CD4-positive, CD25-positive, alpha-beta regulatory T cell (primary cell): ENCODE measurements at regions not wholly inside any gene's neighbourhood (a gene's known extent, or its start where the extent isn't known, plus 50 kb on each side); places are given as distances from the start of the nearest gene placed in this dataset.

Experiments used
- ATAC-seq, 2 donors: fragments of 150-1000 bp; cut with Tn5 transposase; one replicate each; pipeline ENCODE4 v1.10.0; 2021; ENCODE audit warnings: low read depth in 2 of 2, moderate number of reproducible peaks in 2 of 2, moderate library complexity in 1 of 2
- DNase-seq, 3 donors: peaks; one replicate each; pipeline versions ENCODE4 v3.0.0 to v3.0.0-alpha.2; 2012 to 2022; ENCODE audit warnings: mixed read lengths in 1 of 3
- H3K27ac ChIP-seq: one replicate; pipeline ENCODE4 v1.7.0; 2013; ENCODE audit warnings: mild to moderate bottlenecking, low read length; ENCODE audit not compliant: insufficient read depth, poor library complexity, severe bottlenecking
- H3K27me3 ChIP-seq: one replicate; pipeline ENCODE4 v1.7.0; 2013; ENCODE audit warnings: low read length; ENCODE audit not compliant: control insufficient read depth, insufficient read depth
- H3K36me3 ChIP-seq: one replicate; pipeline ENCODE4 v1.7.0; 2013; ENCODE audit warnings: mild to moderate bottlenecking, low read length, moderate library complexity; ENCODE audit not compliant: control insufficient read depth, insufficient read depth
- H3K4me1 ChIP-seq: 2 replicates; pipeline ENCODE4 v1.7.0; 2013; ENCODE audit warnings: mild to moderate bottlenecking, low read length; ENCODE audit not compliant: insufficient read depth, control insufficient read depth, poor library complexity, severe bottlenecking
- H3K4me3 ChIP-seq: one replicate; pipeline ENCODE4 v1.7.0; 2013; ENCODE audit warnings: low read depth, mild to moderate bottlenecking, low read length, moderate library complexity
- H3K9me3 ChIP-seq, 2 experiments: 1 replicate in 1 of 2; 2 replicates in 1 of 2; pipeline ENCODE4 v1.7.0; 2013; ENCODE audit warnings: low read length in 2 of 2, mild to moderate bottlenecking in 1 of 2, moderate library complexity in 1 of 2; ENCODE audit not compliant: control insufficient read depth in 2 of 2
- H3K27ac Mint-ChIP-seq, 3 donors: one replicate each; pipeline ENCODE4 v1.8.0; 2020 to 2022; ENCODE audit warnings: mild to moderate bottlenecking in 3 of 3, mixed read lengths in 3 of 3, moderate library complexity in 2 of 3
- H3K27me3 Mint-ChIP-seq: one replicate; pipeline ENCODE4 v1.8.0; 2022; ENCODE audit warnings: mild to moderate bottlenecking, mixed read lengths
- H3K36me3 Mint-ChIP-seq: one replicate; pipeline ENCODE4 v1.8.0; 2020; ENCODE audit warnings: mixed read lengths
- H3K4me1 Mint-ChIP-seq, 4 donors: one replicate each; pipeline ENCODE4 v1.8.0; 2020 to 2022; ENCODE audit warnings: mixed read lengths in 4 of 4, mild to moderate bottlenecking in 1 of 4
- H3K4me3 Mint-ChIP-seq, 4 donors: one replicate each; pipeline ENCODE4 v1.8.0; 2020 to 2022; ENCODE audit warnings: mild to moderate bottlenecking in 4 of 4, mixed read lengths in 4 of 4, moderate library complexity in 3 of 4
- H3K9me3 Mint-ChIP-seq, 7 donors: one replicate each; pipeline ENCODE4 v1.8.0; 2020 to 2022; ENCODE audit warnings: mixed read lengths in 7 of 7, mild to moderate bottlenecking in 3 of 7, moderate library complexity in 2 of 7

GRCh38 chr13:79966059-79966458, 374.9 kb downstream of the SPRY2 start:
- H3K4me1 Mint-ChIP-seq, result no peaks in the 10 kb centered on the region
- Histone ChIP-seq H3K9me3 (no peaks in the 10 kb centered on the region), H3K27ac (no peak overlapping the region), H3K4me1 (no peaks in the 10 kb centered on the region), H3K27me3 (no peaks in the 10 kb centered on the region), H3K36me3 (no peaks in the 10 kb centered on the region), H3K4me3 (no peak overlapping the region)
- peaks cover 0 to 10% (median 5%) of the 10 kb centered on the region in 7 donors for H3K9me3 Mint-ChIP-seq
- no peaks in the 10 kb centered on the region for H3K36me3 Mint-ChIP-seq
- H3K27me3 Mint-ChIP-seq, result no peaks in the 10 kb centered on the region
- H3K27ac Mint-ChIP-seq, result no peak overlapping the region
- ATAC-seq (no peak), DNase-seq (no peak)
- no peak overlapping the region for H3K4me3 Mint-ChIP-seq

GRCh38 chr13:79946556-79946955, 394.4 kb downstream of the SPRY2 start:
- H3K4me1 ChIP-seq, result no peaks in the 10 kb centered on the region
- H3K4me1 Mint-ChIP-seq, result no peaks in the 10 kb centered on the region
- DNase-seq (no peak), ATAC-seq (no peak)
- no peaks in the 10 kb centered on the region for H3K27me3 ChIP-seq
- no peak overlapping the region for H3K4me3 Mint-ChIP-seq
- H3K27me3 Mint-ChIP-seq, result no peaks in the 10 kb centered on the region
- no peak overlapping the region for H3K4me3 ChIP-seq
- H3K9me3 Mint-ChIP-seq, result peaks cover 0 to 17% (median 2%) of the 10 kb centered on the region in 7 donors
- no peaks in the 10 kb centered on the region for H3K36me3 ChIP-seq
- no peaks in the 10 kb centered on the region for H3K9me3 ChIP-seq
- no peak overlapping the region for H3K27ac ChIP-seq
- H3K27ac Mint-ChIP-seq, result no peak overlapping the region
- no peaks in the 10 kb centered on the region for H3K36me3 Mint-ChIP-seq

GRCh38 chr13:79943346-79944023, 397.4 kb downstream of the SPRY2 start:
- ATAC-seq, result no peak
- Histone ChIP-seq H3K27ac (no peak overlapping the region), H3K9me3 (no peaks in the 10 kb centered on the region), H3K4me3 (no peak overlapping the region), H3K27me3 (no peaks in the 10 kb centered on the region), H3K4me1 (no peaks in the 10 kb centered on the region), H3K36me3 (no peaks in the 10 kb centered on the region)
- DNase-seq, result no peak
- H3K27ac Mint-ChIP-seq, result no peak overlapping the region
- H3K36me3 Mint-ChIP-seq, result no peaks in the 10 kb centered on the region
- no peaks in the 10 kb centered on the region for H3K27me3 Mint-ChIP-seq
- H3K4me3 Mint-ChIP-seq, result no peak overlapping the region
- H3K4me1 Mint-ChIP-seq, result no peaks in the 10 kb centered on the region
- H3K9me3 Mint-ChIP-seq, result peaks cover 0 to 7% (median 2%) of the 10 kb centered on the region in 7 donors

- no peaks in the 10 kb centered on the region for H3K27me3 ChIP-seq
- no peaks in the 10 kb centered on the region for H3K4me1 ChIP-seq
- H3K9me3 ChIP-seq, result no peaks in the 10 kb centered on the region
- Mint-ChIP-seq H3K36me3 (no peaks in the 10 kb centered on the region), H3K4me3 (no peak overlapping the region), H3K4me1 (no peaks in the 10 kb centered on the region), H3K27ac (no peak overlapping the region), H3K9me3 (peaks cover 0 to 3% (median 0%) of the 10 kb centered on the region in 7 donors), H3K27me3 (no peaks in the 10 kb centered on the region)
- no peak overlapping the region for H3K4me3 ChIP-seq
- DNase-seq (no peak), ATAC-seq (no peak)
- no peak overlapping the region for H3K27ac ChIP-seq
- no peaks in the 10 kb centered on the region for H3K36me3 ChIP-seq
Measured at GRCh38 chr13:79941752-79942151, 399.2 kb downstream of the SPRY2 start.

- H3K27me3 Mint-ChIP-seq, result no peaks in the 10 kb centered on the region
- no peaks in the 10 kb centered on the region for H3K36me3 ChIP-seq
- no peak for ATAC-seq
- no peak overlapping the region for H3K27ac Mint-ChIP-seq
- no peak overlapping the region for H3K27ac ChIP-seq
- H3K4me1 ChIP-seq, result no peaks in the 10 kb centered on the region
- no peaks in the 10 kb centered on the region for H3K27me3 ChIP-seq
- H3K36me3 Mint-ChIP-seq, result no peaks in the 10 kb centered on the region
- H3K4me3 Mint-ChIP-seq, result no peak overlapping the region
- no peak overlapping the region for H3K4me3 ChIP-seq
- no peak for DNase-seq
- no peaks in the 10 kb centered on the region for H3K9me3 ChIP-seq
- H3K9me3 Mint-ChIP-seq, result peaks cover 0 to 5% (median 0%) of the 10 kb centered on the region in 7 donors
- H3K4me1 Mint-ChIP-seq, result no peaks in the 10 kb centered on the region
Measured at GRCh38 chr13:79939689-79940088, 401.2 kb downstream of the SPRY2 start.

GRCh38 chr13:79937771-79938216, 403.1 kb downstream of the SPRY2 start:
- Mint-ChIP-seq H3K4me3 (no peak overlapping the region), H3K27ac (no peak overlapping the region), H3K36me3 (no peaks in the 10 kb centered on the region), H3K27me3 (no peaks in the 10 kb centered on the region), H3K9me3 (peaks cover 0 to 5% (median 0%) of the 10 kb centered on the region in 7 donors), H3K4me1 (no peaks in the 10 kb centered on the region)
- H3K9me3 ChIP-seq, result no peaks in the 10 kb centered on the region
- no peak for DNase-seq
- no peak for ATAC-seq
- no peaks in the 10 kb centered on the region for H3K36me3 ChIP-seq
- no peak overlapping the region for H3K27ac ChIP-seq
- no peaks in the 10 kb centered on the region for H3K4me1 ChIP-seq
- no peak overlapping the region for H3K4me3 ChIP-seq
- H3K27me3 ChIP-seq, result no peaks in the 10 kb centered on the region

GRCh38 chr13:79937311-79937710, 403.6 kb downstream of the SPRY2 start:
- H3K27me3 Mint-ChIP-seq, result no peaks in the 10 kb centered on the region
- no peak overlapping the region for H3K4me3 ChIP-seq

More at GRCh38 chr13:79937311-79937710, 403.6 kb downstream of the SPRY2 start:
- Mint-ChIP-seq H3K4me3 (no peak overlapping the region), H3K36me3 (no peaks in the 10 kb centered on the region), H3K4me1 (no peaks in the 10 kb centered on the region), H3K27ac (no peak overlapping the region), H3K9me3 (peaks cover 0 to 5% (median 0%) of the 10 kb centered on the region in 7 donors)
- ATAC-seq (no peak), DNase-seq (no peak)
- no peak overlapping the region for H3K27ac ChIP-seq
- no peaks in the 10 kb centered on the region for H3K36me3 ChIP-seq
- no peaks in the 10 kb centered on the region for H3K4me1 ChIP-seq
- H3K9me3 ChIP-seq, result no peaks in the 10 kb centered on the region
- no peaks in the 10 kb centered on the region for H3K27me3 ChIP-seq
